Vagina (tissue), 2 donors: ENCODE measurements at regions not wholly inside any gene's neighbourhood (a gene's known extent, or its start where the extent isn't known, plus 50 kb on each side); places are given as distances from the start of the nearest gene placed in this dataset.

Source experiments
- DNase-seq, 2 donors: peaks; one replicate each; pipeline ENCODE4 v3.0.0-alpha.2; 2017; ENCODE audit errors: extremely low spot score in 2 of 2
- H3K27ac ChIP-seq: fragments of 200-600 bp; sonication (generic); one replicate; pipeline ENCODE4 v1.5.1; 2019
- H3K27me3 ChIP-seq: fragments of 200-600 bp; sonication (generic); one replicate; pipeline ENCODE4 v1.5.1; 2019
- H3K36me3 ChIP-seq, 2 donors: fragments of 200-600 bp; sonication (generic); one replicate each; pipeline ENCODE4 v1.5.1; 2017 to 2019
- H3K4me1 ChIP-seq: fragments of 200-600 bp; sonication (generic); one replicate; pipeline ENCODE4 v1.5.1; 2019
- H3K4me3 ChIP-seq, 2 donors: fragments of 200-600 bp; sonication (generic); 1 replicate in 1 of 2; 2 replicates in 1 of 2; pipeline ENCODE4 v1.5.1; 2016 to 2019
- H3K9me3 ChIP-seq: fragments of 200-600 bp; sonication (generic); one replicate; pipeline ENCODE4 v1.5.1; 2019
- POLR2A ChIP-seq, 2 donors: fragments of 450-650 bp; IDR thresholded peaks; one replicate each; pipeline ENCODE4 v1.6.1; 2017; ENCODE audit warnings: antibody characterized with exemption in 2 of 2, mild to moderate bottlenecking in 2 of 2, moderate library complexity in 2 of 2
- POLR2AphosphoS5 ChIP-seq, 2 donors: sonication (generic); formaldehyde crosslinking; IDR thresholded peaks; one replicate each; pipeline ENCODE4 v1.9.0; 2017; ENCODE audit warnings: antibody characterized with exemption in 2 of 2, mild to moderate bottlenecking in 2 of 2, low read depth in 1 of 2; ENCODE audit not compliant: insufficient read depth in 1 of 2
- intact Hi-C: fragments of 100-400 bp; cut with DNase I; formaldehyde crosslinking; loops from one replicate; pipeline ENCODE4 v1.15.1; 2023
- TF ChIP-seq, protein P1 (sequence below), 3 experiments: fragments of 450-650 bp in 2 of 3; fragments of 200-600 bp in 1 of 3; sonication (generic) in 1 of 3; IDR thresholded peaks; one replicate each; pipeline ENCODE4 v1.5.1; 2017 to 2019; ENCODE audit warnings: antibody characterized with exemption in 3 of 3, mild to moderate bottlenecking in 2 of 3, moderate library complexity in 2 of 3

DNA sequence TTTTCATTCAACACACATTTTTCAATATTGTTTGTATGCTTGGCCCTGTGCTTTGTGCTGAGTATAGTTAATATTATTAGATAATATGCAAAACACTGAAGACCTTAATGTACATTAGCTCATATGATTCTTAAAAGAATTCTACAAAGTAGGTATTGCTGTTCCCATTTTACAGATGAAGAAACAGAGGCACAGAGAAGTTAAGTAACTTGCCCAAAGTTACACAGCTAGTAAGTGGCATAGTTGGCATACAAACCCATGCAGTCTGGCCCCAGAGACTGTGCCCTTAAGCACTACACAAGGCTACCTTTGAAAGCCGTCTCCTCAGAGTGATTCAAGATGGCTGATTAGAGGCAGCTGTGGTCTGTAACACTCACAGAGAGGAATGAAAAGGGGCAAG is 293.4 kb upstream of the F9 start:
- Histone ChIP-seq H3K9me3 (no peaks in the 10 kb centered on the region), H3K4me3 (no peak overlapping the region), H3K4me1 (no peaks in the 10 kb centered on the region), H3K27me3 (no peaks in the 10 kb centered on the region), H3K36me3 (no peaks in the 10 kb centered on the region), H3K27ac (no peak overlapping the region)
- intact Hi-C loops: no loop called here
- TF ChIP-seq POLR2AphosphoS5 (IDR thresholded peaks at IDR 0.05; ENCODE audit: insufficient read depth in 1 of 2, low read depth in 1 of 2): no peak
- TF ChIP-seq POLR2A (IDR thresholded peaks at IDR 0.05): no peak
- TF ChIP-seq, protein P1, sequence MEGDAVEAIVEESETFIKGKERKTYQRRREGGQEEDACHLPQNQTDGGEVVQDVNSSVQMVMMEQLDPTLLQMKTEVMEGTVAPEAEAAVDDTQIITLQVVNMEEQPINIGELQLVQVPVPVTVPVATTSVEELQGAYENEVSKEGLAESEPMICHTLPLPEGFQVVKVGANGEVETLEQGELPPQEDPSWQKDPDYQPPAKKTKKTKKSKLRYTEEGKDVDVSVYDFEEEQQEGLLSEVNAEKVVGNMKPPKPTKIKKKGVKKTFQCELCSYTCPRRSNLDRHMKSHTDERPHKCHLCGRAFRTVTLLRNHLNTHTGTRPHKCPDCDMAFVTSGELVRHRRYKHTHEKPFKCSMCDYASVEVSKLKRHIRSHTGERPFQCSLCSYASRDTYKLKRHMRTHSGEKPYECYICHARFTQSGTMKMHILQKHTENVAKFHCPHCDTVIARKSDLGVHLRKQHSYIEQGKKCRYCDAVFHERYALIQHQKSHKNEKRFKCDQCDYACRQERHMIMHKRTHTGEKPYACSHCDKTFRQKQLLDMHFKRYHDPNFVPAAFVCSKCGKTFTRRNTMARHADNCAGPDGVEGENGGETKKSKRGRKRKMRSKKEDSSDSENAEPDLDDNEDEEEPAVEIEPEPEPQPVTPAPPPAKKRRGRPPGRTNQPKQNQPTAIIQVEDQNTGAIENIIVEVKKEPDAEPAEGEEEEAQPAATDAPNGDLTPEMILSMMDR (IDR thresholded peaks at IDR 0.05): no peak
- DNase-seq: no peak

DNA sequence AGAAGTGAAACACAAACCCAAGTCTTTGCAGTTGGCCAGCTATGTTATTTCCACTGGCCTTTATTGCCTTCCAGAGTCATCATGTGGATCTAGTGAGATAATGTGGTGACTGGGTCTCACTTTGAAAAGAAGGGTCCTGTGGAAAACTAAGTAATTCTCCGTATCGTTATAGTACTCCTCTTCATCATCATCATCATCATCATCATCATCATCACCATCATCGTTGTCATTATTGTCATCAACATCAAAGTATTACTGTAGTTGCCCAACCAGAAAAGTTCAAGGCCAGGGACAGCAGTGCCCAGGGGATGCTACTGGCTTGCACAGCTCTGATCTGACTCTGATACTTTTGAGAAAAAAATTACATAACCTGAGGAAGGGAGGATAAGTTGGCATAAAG is 295.6 kb upstream of the F9 start:
- Histone ChIP-seq H3K4me1 (no peaks in the 10 kb centered on the region), H3K27me3 (no peaks in the 10 kb centered on the region), H3K36me3 (no peaks in the 10 kb centered on the region), H3K4me3 (no peak overlapping the region), H3K27ac (no peak overlapping the region), H3K9me3 (no peaks in the 10 kb centered on the region)
- intact Hi-C loops: no loop called here
- TF ChIP-seq POLR2AphosphoS5 (IDR thresholded peaks at IDR 0.05; ENCODE audit: insufficient read depth in 1 of 2, low read depth in 1 of 2) (no peak), POLR2A (IDR thresholded peaks at IDR 0.05) (no peak)
- TF ChIP-seq, protein P1 (IDR thresholded peaks at IDR 0.05): no peak
- no peak for DNase-seq

DNA sequence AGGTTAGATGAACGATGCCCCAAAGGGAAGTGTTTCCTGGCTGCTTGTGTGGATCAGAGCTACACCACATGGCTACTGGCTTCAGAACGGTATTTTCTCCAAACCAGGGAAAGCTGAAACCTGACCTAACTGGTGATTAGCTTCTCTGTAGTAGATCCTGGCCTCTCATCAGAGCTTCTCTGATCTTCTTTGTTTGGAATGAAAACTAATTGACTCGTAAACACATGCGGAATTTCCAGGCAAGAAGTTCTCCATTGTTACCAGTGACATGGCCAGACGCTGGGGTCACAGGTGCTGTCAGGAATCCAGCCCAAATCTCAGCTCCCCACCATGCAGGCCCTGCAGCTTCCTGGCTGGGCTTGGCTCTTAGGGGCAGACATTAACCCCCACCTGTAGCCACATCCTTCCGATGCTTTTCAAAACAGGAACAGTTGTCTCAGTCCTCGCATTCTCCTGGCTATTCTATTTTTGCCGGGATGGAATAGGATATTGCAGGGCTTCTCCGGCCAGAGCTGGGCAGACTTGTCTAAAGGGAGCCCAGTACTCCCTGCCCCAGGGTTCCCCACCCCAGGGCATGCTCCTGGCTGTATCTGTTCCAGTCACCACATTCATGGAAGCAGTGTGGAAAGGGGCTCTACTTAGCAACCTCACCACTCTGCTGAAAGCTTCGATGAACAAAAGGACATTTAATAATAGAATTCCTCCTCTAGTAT is 305.4 kb upstream of the F9 start:
- intact Hi-C loops: no loop called here
- no peaks in the 10 kb centered on the region for H3K27me3 ChIP-seq
- no peak for TF ChIP-seq POLR2A (IDR thresholded peaks at IDR 0.05)
- TF ChIP-seq POLR2AphosphoS5 (IDR thresholded peaks at IDR 0.05; ENCODE audit: insufficient read depth in 1 of 2, low read depth in 1 of 2): no peak
- TF ChIP-seq, protein P1 (IDR thresholded peaks at IDR 0.05): no peak
- no peak overlapping the region for H3K27ac ChIP-seq
- H3K4me3 ChIP-seq: no peak overlapping the region
- no peaks in the 10 kb centered on the region for H3K4me1 ChIP-seq
- H3K36me3 ChIP-seq: no peaks in the 10 kb centered on the region
- H3K9me3 ChIP-seq: no peaks in the 10 kb centered on the region
- no peak for DNase-seq

DNA sequence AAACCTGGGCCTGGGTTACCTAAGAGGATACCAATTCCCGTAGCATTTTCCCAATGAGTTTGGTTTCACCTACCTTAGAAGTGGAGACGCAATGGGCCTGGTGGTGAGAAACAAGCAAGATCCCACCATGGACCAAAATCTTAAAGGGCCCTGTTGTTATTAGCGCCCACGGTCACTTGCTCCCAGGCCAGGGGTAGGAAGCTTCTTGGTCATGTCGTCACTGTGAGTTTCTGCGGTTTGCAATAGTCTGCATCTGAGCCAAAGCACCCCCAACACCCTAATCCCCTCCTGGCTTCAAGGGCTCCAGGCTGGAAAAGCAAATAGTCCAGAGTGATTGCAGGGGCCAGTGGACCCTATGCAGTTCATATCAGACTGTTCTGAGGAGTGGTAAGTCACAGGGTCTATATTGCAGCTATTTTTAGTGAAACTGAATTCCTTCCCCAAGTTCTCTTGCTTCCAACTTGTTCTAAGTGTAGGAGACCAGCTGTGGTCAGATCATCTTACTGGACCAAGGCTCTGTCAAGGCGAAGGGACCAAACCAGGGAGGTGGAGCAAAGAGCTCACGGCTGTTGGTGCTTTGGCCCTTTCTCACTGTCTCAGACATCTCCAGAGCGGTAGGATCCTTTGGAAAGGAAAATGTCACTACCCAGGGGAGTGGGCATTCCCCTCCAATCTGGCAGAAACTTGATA is 307.9 kb upstream of the F9 start:
- intact Hi-C loops: no loop called here
- H3K9me3 ChIP-seq: no peaks in the 10 kb centered on the region
- no peaks in the 10 kb centered on the region for H3K4me1 ChIP-seq
- H3K4me3 ChIP-seq: no peak overlapping the region
- no peak overlapping the region for H3K27ac ChIP-seq
- TF ChIP-seq POLR2AphosphoS5 (IDR thresholded peaks at IDR 0.05; ENCODE audit: insufficient read depth in 1 of 2, low read depth in 1 of 2) (no peak), POLR2A (IDR thresholded peaks at IDR 0.05) (no peak)
- TF ChIP-seq, protein P1 (IDR thresholded peaks at IDR 0.05): no peak
- DNase-seq: no peak
- no peaks in the 10 kb centered on the region for H3K36me3 ChIP-seq
- H3K27me3 ChIP-seq: no peaks in the 10 kb centered on the region

DNA sequence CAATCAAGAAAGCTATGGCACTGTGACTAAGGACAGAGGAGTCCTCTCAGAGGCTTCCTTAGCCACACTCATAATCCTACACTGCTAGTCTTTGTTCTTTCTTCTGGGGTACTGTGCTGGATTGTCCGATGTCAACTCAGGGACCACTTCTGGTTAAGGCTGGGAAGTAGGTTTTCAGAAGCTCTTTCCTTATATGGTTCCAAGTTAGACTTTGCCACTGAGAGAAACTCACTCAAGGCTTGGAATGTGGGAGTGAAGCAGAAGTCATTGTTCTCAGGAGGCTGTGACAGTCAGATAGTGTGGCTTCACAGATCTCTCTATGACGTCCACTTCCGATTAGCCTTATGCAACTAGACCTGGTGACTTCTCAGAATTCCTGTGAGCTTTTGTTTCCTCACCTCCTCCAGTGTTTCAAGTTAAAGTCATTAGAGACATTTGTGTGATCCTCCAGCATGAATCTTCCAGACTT is 317.3 kb upstream of the F9 start:
- H3K36me3 ChIP-seq: no peaks in the 10 kb centered on the region

More for the DNA sequence above, 317.3 kb upstream of the F9 start:
- no peak for DNase-seq
- H3K9me3 ChIP-seq: no peaks in the 10 kb centered on the region
- TF ChIP-seq, protein P1 (IDR thresholded peaks at IDR 0.05): no peak
- TF ChIP-seq POLR2A (IDR thresholded peaks at IDR 0.05): no peak
- TF ChIP-seq POLR2AphosphoS5 (IDR thresholded peaks at IDR 0.05; ENCODE audit: insufficient read depth in 1 of 2, low read depth in 1 of 2): no peak
- H3K27me3 ChIP-seq: no peaks in the 10 kb centered on the region
- intact Hi-C loops: no loop called here
- H3K4me3 ChIP-seq: no peak overlapping the region
- H3K27ac ChIP-seq: no peak overlapping the region
- no peaks in the 10 kb centered on the region for H3K4me1 ChIP-seq
